Ishikawa (cell line): ENCODE measurements at regions not wholly inside any gene's neighbourhood (a gene's known extent, or its start where the extent isn't known, plus 50 kb on each side); places are given as distances from the start of the nearest gene placed in this dataset.

Source experiments
- CEBPB ChIP-seq: IDR thresholded peaks from 2 replicates; pipeline ENCODE4 v1.6.1; 2012
- CREB1 ChIP-seq: IDR thresholded peaks from 2 replicates; pipeline ENCODE4 v1.6.1; 2012; ENCODE audit warnings: low read depth
- EGR1 ChIP-seq: IDR thresholded peaks from 2 replicates; pipeline ENCODE4 v1.6.1; 2012
- EP300 ChIP-seq: IDR thresholded peaks from 2 replicates; pipeline ENCODE4 v1.6.1; 2012; ENCODE audit warnings: borderline replicate concordance
- FOXM1 ChIP-seq: IDR thresholded peaks from 2 replicates; pipeline ENCODE4 v1.6.1; 2012; ENCODE audit warnings: low read depth, borderline replicate concordance
- MAX ChIP-seq: IDR thresholded peaks from 2 replicates; pipeline ENCODE4 v1.6.1; 2012
- NFIC ChIP-seq: IDR thresholded peaks from 2 replicates; pipeline ENCODE4 v1.6.1; 2012
- RAD21 ChIP-seq: IDR thresholded peaks from 2 replicates; pipeline ENCODE4 v1.6.1; 2012; ENCODE audit warnings: low read depth
- REST ChIP-seq: IDR thresholded peaks from 2 replicates; pipeline ENCODE4 v1.6.1; 2012; ENCODE audit warnings: low read depth, mild to moderate bottlenecking
- TAF1 ChIP-seq: IDR thresholded peaks from 2 replicates; pipeline ENCODE4 v1.6.1; 2012; ENCODE audit warnings: low read depth, mild to moderate bottlenecking
- TCF12 ChIP-seq: IDR thresholded peaks from 2 replicates; pipeline ENCODE4 v1.6.1; 2012; ENCODE audit warnings: low read depth
- TEAD4 ChIP-seq: IDR thresholded peaks from 2 replicates; pipeline ENCODE4 v1.6.1; 2012
- USF1 ChIP-seq: IDR thresholded peaks from 2 replicates; pipeline ENCODE4 v1.6.1; 2012
- YY1 ChIP-seq: IDR thresholded peaks from 2 replicates; pipeline ENCODE4 v1.6.1; 2012; ENCODE audit warnings: low read depth
- ZBTB7A ChIP-seq: IDR thresholded peaks from 2 replicates; pipeline ENCODE4 v1.6.1; 2012; ENCODE audit warnings: low read depth

GRCh38 chr6:14728396-14729024 is 517.4 kb upstream of the JARID2 start:
- no peak for TF ChIP-seq TCF12
- TF ChIP-seq CREB1: no peak
- TF ChIP-seq REST: no peak
- no peak for TF ChIP-seq EGR1

GRCh38 chr6:14729129-14729871 is 516.6 kb upstream of the JARID2 start:
- TF ChIP-seq YY1 (no peak), EGR1 (no peak), TEAD4 (no peak), EP300 (no peak), ZBTB7A (no peak), MAX (no peak), CEBPB (no peak)

GRCh38 chr6:14730654-14731053 is 515.2 kb upstream of the JARID2 start:
- TF ChIP-seq CEBPB (no peak), NFIC (no peak), TEAD4 (no peak), MAX (no peak), RAD21 (no peak), ZBTB7A (no peak), YY1 (no peak), EGR1 (no peak)

- TF ChIP-seq CEBPB (no peak), TCF12 (no peak), EP300 (no peak), NFIC (no peak), ZBTB7A (no peak), YY1 (no peak)
Measured at GRCh38 chr6:14731611-14732010, 514.3 kb upstream of the JARID2 start.

- TF ChIP-seq ZBTB7A: no peak
- no peak for TF ChIP-seq MAX
- TF ChIP-seq YY1: no peak
Measured at GRCh38 chr6:14732226-14732843, 513.5 kb upstream of the JARID2 start.

GRCh38 chr6:14732844-14733757 is 512.8 kb upstream of the JARID2 start:
- no peak for TF ChIP-seq RAD21
- no peak for TF ChIP-seq TCF12
- no peak for TF ChIP-seq EGR1
- TF ChIP-seq EP300: no peak
- no peak for TF ChIP-seq CREB1
- no peak for TF ChIP-seq FOXM1
- no peak for TF ChIP-seq ZBTB7A
- TF ChIP-seq REST: no peak
- TF ChIP-seq MAX: no peak
- no peak for TF ChIP-seq YY1
- no peak for TF ChIP-seq NFIC
- no peak for TF ChIP-seq TEAD4
- no peak for TF ChIP-seq CEBPB
- no peak for TF ChIP-seq USF1
- no peak for TF ChIP-seq TAF1
